ENCODE measurements at regions not wholly inside any gene's neighbourhood (a gene's known extent, or its start where the extent isn't known, plus 50 kb on each side); places are given as distances from the start of the nearest gene placed in this dataset.

- no peak for TF ChIP-seq E2F6 (IDR thresholded peaks at IDR 0.05)
- no peak for TF ChIP-seq BACH1 (IDR thresholded peaks at IDR 0.05; ENCODE audit: low read length)
- no peak for TF ChIP-seq USF2 (IDR thresholded peaks at IDR 0.05; ENCODE audit: low read length)
- no peak for TF ChIP-seq HDAC6 (IDR thresholded peaks at IDR 0.05; ENCODE audit: low read depth, low read length)
Measured at GRCh38 chr4:187444061-187444460, 551.5 kb upstream of the ZFP42 start (continued).

All from H1 (cell line).